Inflammatory macrophage treated with lipopolysaccharide for 4 hours (primary cell): ENCODE measurements at regions not wholly inside any gene's neighbourhood (a gene's known extent, or its start where the extent isn't known, plus 50 kb on each side); places are given as distances from the start of the nearest gene placed in this dataset.

Experiments
- DNase-seq: peaks from one replicate; pipeline ENCODE4 v3.0.0-alpha.2; 2020

GRCh38 chr4:108324450-108324849 is 155.7 kb upstream of the LEF1 start:
- DNase-seq = no peak

- DNase-seq = no peak
These were observed 153.8 kb upstream of the LEF1 start for GRCh38 chr4:108322497-108322896.

GRCh38 chr4:108320061-108320460 is 151.3 kb upstream of the LEF1 start:
- no peak for DNase-seq

DNA sequence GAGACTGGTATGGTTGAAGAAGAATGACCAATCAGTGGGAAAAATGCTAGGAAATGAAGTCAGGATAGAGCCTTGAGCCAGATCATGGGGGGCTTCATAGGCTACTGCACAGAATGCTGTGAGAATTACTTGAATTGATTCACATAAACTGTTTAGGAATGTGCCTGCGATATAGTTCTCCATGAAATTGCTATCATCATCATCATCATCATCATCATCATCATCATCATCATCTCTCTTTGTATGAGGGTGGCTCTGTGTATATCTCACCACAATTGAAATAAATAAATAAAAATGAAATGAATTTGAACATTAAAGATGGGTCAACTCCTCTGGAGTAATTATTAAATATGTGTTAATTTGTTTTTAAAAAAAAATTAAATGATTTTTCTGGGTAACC is 148.6 kb upstream of the LEF1 start:
- no peak for DNase-seq

DNA sequence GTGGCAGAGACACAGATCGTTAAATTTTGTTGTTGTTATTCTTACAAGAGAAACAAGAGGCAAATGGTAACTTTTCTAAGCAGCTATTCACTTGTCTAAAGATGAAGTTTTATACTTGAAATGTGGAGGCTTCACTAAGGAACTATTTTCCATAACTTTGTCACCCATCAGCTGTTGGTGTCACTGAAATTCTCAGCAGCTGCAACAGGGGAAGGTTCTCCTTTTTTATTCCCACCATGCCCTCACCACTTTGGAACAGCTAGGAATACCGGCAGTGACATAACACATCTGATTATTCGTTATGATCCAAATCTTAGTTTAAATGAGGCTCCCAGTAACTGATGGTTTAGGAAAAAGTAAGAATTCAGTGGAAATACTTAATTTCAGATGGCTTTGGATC is 147.0 kb upstream of the LEF1 start:
- DNase-seq = no peak

DNA sequence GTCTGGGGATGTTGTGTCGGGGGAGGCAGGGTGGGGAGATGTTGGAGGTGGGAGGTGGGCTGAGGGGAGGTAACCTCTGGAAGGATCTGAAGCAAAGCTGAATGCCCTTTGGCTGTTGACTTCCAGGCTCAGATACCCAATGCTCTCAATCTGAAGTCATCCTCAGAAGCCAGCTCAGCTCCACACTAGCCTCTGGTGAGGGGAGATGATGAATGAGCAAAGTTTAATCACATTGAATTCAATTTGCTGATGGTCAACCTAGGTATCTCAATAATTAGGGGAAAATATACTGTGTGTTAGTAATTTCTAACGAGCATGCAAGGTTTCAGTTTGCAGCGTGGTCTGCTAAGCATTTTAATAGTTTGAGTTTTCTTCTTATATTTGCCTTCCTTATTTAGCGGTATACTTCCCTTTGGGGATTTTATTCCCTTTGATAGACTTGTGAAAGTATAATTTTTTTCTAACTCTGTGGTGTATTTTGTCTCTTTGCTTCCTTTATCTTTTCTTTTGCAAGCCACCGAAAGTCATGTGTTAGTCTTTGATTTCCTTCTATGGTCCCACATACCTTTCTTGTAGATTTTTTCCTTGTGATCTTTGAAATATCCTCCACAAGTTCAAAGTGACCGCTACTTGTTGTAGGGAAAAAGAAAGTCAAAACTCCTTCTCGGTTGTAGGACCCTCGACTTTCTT is 146.3 kb upstream of the LEF1 start:
- DNase-seq = no peak

GRCh38 chr4:108313546-108314339 is 145.0 kb upstream of the LEF1 start:
- DNase-seq = no peak

- DNase-seq = no peak
These were observed 142.6 kb upstream of the LEF1 start for GRCh38 chr4:108311313-108311712.

DNA sequence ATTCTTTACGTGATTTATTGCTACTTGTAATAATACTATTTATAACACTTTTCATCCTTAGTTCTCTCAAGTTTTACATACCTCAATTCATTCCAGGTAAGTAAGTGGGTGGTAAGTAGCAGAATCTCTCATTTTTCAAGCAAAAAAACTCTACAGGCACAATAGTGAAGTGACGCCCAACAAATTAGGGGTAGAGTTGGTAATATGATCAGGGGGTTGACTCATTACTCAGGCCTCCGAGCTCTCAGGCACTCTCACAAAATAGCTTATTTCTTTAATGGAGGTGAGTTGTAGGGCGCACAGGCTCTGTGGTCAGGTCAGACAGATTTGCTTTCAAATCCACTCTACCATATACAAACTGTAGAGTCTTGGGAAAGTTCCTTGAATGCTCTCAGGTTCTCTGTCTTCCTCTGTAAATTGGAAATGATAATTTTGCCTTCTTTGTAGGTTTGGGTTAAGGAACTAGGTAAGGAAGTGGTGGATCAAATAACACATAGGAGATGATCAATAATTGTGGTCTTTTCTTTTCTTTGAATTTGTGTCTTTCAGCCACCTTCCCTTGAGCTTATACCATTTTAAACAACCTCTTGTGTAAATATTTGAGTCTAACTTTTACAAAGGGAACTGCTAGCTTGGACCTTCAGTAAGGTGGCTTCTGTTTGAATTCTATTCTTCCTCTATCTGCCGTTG is 134.9 kb upstream of the LEF1 start:
- no peak for DNase-seq

DNA sequence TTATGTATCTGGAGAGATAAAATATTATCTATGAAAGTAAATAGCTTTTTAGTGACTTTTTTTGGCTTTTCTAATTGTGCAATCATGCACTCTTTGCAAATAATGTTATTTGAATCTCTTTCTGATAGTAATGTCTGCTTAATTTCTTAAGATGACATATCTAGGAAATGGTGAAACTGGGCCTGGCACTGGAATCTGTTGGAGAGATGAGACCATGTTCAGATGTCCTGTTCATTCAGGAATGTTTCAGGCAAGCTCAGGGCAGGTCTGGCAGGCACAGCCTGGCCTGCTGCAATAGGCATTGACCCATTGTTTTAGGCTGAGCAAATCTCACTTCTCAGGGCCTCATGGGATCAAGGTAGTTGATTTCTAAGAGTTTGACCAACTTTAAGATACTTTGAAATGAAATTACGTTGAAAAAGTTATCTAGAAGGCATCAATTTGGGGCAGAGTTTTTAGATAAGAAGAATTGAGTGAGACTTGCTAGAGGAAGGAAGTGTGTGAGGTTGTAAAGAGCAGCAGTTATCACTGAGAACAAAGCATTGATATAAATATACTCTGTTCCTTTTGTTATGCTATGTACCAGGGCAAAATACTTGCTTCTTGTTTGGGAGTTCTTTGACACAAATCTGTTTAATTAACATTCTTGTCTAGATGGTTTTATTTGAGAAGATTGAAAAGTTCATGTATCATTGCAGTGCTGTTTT is 133.0 kb upstream of the LEF1 start:
- DNase-seq = no peak

GRCh38 chr4:108297605-108298004 is 128.9 kb upstream of the LEF1 start:
- DNase-seq = no peak

DNA sequence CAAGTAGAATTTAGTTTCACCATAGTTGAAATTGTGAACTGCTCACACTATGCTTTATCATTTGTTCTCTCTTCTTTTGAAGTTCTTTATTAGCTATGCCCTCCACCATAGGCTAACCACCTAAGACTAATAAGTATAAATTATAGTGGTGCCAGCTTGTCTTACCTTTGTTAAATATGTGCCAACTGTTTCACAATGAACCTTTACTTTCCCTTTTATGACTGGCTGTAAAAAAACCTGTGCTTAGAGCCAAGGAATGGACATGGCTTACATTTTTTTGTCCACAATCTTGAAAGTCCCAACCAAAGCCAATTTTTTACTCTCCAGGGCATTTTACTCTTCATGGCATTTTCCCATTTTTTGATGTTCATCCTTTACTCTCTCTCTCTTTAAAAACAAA is 123.5 kb upstream of the LEF1 start:
- DNase-seq = no peak

- DNase-seq = no peak
These were observed 122.4 kb upstream of the LEF1 start for GRCh38 chr4:108291137-108291536.

DNA sequence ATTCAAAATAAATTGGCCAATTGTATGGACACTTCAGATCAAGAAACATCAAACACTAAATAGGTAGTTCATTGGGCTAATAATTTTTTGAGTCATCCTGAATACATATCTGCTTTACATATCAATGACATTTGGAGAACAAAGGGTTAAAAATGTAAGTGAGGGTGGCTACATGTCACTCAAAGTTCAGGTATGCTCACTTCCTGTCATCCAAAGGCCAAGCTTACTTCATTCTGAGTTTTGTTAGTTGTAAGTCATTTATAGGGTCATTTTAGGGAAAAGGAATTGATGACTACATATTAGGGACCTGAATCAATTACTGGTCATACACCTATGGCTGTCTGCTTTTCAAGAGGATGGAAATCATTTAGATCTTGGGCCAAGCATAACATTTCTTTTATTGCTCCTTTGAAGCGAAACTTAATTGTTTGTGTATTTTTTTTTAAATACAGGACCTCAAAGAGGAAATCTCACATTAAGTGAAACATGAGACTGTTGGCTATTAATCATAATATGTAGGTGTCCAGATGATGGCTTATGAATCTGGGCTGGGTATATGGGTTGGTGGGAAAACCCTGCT is 119.2 kb upstream of the LEF1 start:
- DNase-seq = no peak

DNA sequence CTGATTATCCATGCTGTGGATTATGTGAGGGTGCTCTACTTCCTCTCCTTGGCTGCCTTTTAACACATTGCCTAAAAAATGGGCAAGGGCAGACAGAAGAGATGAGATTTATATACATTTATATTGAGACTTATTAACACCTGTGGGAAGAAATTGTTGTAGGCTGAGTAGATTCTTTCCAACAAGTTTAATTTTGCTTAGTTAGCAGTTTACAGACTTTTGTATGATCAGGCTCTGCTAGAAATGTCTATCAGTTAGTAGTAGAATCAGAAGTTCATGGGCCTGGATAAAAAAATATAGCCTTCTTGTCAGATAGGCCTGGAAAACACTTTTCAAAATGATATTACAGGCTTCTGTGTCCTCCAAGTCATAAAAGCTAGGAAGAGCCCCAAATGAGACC is 111.3 kb upstream of the LEF1 start:
- DNase-seq = no peak

DNA sequence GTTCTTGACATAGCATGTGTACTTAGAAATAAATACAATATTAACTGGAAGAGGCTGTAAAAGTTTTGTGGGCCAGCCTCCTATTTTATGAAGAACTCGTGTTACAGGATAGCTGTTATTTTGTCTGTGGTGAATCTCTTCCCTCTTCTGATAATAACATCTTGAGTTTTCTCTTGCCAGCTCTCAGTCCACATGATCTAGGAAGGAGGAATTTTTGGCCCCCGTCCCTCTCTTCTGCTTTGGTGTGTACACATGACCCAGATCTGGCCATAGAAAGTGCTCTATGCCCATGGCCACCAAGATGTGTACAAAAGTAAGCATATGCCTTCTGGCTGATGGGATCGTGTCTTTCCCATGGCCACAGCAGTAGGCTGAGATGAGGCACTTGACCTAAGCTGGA is 108.0 kb upstream of the LEF1 start:
- DNase-seq = no peak

DNA sequence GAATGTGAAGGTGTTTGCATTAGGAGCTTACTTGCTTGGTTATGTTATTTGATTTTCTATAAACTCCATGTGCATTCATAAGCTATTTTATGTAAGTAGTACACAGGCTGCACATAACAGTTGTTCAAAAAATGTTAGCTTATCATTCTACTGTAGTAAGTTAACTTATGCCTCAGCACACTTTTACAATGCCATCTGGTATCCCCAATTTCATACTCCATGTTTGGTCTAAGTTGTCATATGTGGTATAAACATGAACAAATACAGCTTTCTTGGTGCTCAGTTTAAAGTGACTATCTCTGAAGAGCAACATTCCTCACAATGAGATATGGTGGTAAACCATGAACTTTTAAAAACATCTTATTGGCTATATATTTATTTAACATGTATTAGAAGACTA is 104.3 kb upstream of the LEF1 start:
- DNase-seq = no peak

DNA sequence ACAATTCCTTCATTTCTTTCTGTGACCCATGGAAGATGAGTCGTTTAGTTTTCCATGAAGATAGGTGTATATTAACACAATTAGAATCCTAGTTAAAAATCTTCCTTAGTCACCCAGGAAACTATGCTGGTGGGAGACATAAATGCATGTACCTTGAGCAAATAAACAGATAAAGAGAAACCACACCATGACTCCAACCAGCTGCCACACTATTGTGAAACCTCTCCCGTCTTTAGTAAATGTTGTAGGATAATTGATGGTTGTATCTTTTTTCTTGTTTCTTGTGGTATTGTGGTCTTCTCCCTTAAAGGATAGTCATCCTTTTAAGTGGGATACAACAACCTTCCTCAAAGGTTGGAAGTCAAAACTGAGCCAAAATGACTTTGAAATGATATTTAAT is 103.8 kb upstream of the LEF1 start:
- no peak for DNase-seq

- DNase-seq = no peak
These were observed 103.3 kb upstream of the LEF1 start for GRCh38 chr4:108272046-108272445.

DNA sequence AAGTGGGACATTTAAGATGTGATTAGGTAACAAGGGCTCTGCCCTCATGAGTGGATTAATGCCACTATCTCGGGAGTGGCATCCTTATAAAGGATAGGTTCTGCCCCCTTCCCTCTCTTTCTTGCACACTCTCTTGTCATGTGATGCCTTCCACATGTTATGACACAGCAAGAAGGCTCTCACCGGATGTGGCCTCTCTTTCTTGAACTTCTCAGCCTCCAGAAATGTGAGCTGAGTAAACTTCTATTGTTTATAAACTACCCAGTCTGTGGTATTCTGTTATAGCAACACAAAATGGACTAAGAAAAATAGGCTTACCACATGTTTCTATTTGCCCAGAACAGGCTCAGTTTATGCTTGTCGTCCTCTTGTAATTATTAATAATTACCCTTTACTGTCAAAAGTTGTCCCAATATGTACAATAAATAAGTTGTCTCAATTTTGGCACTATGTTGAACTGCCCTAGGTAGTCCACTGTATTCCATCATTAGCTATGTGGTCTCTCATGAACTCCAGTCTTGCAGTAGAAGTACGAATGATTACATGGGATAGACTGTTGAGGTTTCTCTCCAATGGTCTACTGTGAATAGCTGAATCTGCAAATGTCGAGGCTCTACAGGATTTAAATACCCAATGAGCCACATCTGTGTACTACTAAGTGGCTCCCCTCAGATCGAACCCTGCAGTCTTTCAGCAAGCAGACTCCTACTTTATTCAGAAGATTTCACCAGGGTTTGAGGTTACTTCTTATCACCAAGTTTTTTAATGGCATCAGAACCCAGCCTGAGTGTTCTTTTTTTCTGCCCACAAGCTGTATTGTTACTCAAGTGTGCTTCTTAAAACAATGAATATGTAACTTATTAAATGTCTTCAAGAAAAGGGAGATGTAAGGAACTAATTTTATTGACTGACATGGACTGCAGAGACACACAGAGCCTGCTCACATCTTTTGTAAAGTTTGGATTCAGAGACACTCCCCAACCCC is 102.0 kb upstream of the LEF1 start:
- no peak for DNase-seq

DNA sequence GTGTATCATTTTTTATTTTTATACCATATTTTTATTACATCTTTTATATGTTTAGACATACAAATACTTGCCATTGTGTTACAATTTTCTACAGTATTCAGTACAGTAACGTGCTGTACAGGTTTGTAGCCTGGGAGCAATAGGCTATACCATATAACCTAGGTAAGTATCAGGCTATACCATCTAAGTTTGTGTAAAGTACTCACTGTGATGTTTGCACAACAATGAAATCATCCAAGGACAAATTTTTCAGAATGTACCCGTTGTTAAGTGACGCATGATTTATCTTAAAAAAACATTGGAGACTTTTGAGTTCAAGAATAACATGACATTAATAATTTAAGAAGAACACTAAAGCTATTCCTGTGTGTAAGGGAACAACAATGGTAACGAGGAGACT is 96.0 kb upstream of the LEF1 start:
- DNase-seq = no peak

DNA sequence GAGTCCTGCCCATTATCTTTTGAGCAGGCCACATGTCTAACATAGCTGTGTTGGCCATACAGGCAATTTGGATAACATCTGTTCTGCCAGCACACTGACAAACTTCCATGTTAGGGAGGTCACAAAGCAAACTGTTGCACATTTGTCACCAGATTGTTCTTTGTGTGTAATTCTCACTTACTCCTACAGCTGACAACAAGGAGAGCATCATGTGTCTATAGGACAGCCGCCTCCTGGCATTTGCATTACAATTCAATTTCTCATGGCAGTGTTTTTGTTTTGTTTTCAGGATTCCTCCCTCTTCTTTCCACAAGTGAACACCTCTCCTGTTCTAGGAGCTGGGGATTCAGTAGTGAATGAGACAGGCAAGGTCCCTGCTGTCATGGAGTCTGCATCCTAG is 94.3 kb upstream of the LEF1 start:
- no peak for DNase-seq
